Liver (tissue), 3 donors: ENCODE measurements at regions not wholly inside any gene's neighbourhood (a gene's known extent, or its start where the extent isn't known, plus 50 kb on each side); places are given as distances from the start of the nearest gene placed in this dataset.

Experiments used
- CTCF ChIP-seq: fragments of 150-350 bp; IDR thresholded peaks from 2 replicates; pipeline ENCODE4 v1.5.1; 2017; ENCODE audit warnings: improper control_type of control experiment, low read depth, low read length; ENCODE audit not compliant: missing input control
- MAX ChIP-seq: IDR thresholded peaks from 2 replicates; pipeline ENCODE4 v1.6.1; 2016; ENCODE audit warnings: antibody characterized with exemption
- RAD21 ChIP-seq, 2 donors: IDR thresholded peaks; 2 replicates each; pipeline ENCODE4 v1.6.1; 2016; ENCODE audit warnings: antibody characterized with exemption in 2 of 2, mild to moderate bottlenecking in 2 of 2
- ZBTB33 ChIP-seq: IDR thresholded peaks from 2 replicates; pipeline ENCODE4 v1.6.1; 2016; ENCODE audit warnings: antibody characterized with exemption
- donor health status: healthy.
- donor health status: healthy.

- TF ChIP-seq RAD21 (IDR thresholded peaks at IDR 0.05) (no peak), ZBTB33 (no peak), CTCF (no peak), MAX (no peak)
These were observed 75.4 kb upstream of the FSHB start for GRCh38 chr11:30155428-30155827.
